Stimulated activated CD8-positive, alpha-beta memory T cell treated with anti-CD3 and anti-CD28 coated beads, Interleukin-12 subunit alpha, Interleukin-12 subunit beta, amount 100 ng/mL, for 1 hour (primary cell): ENCODE measurements at regions not wholly inside any gene's neighbourhood (a gene's known extent, or its start where the extent isn't known, plus 50 kb on each side); places are given as distances from the start of the nearest gene placed in this dataset.

Experiments used
- DNase-seq: peaks from one replicate; pipeline ENCODE4 v3.0.0-alpha.2; 2020; ENCODE audit warnings: low read depth

- DNase-seq, result no peak
These were observed 201.2 kb upstream of the PIK3C3 start for GRCh38 chr18:41753826-41754225.

- DNase-seq, result no peak
These were observed 202.2 kb upstream of the PIK3C3 start for GRCh38 chr18:41752826-41753225.

GRCh38 chr18:41751652-41752051 is 203.4 kb upstream of the PIK3C3 start:
- no peak for DNase-seq

- no peak for DNase-seq
These were observed 203.9 kb upstream of the PIK3C3 start for GRCh38 chr18:41751161-41751560.

GRCh38 chr18:41747723-41748242 is 207.3 kb upstream of the PIK3C3 start:
- DNase-seq, result no peak

- no peak for DNase-seq
These were observed 209.6 kb upstream of the PIK3C3 start for GRCh38 chr18:41745166-41746049.

GRCh38 chr18:41744421-41745030 is 210.5 kb upstream of the PIK3C3 start:
- no peak for DNase-seq

- DNase-seq, result no peak
These were observed 217.8 kb upstream of the PIK3C3 start for GRCh38 chr18:41737218-41737617.

GRCh38 chr18:41734917-41735316 is 220.1 kb upstream of the PIK3C3 start:
- DNase-seq, result no peak

GRCh38 chr18:41732356-41732755 is 222.7 kb upstream of the PIK3C3 start:
- no peak for DNase-seq

- no peak for DNase-seq
These were observed 223.2 kb upstream of the PIK3C3 start for GRCh38 chr18:41731884-41732283.

GRCh38 chr18:41724195-41724594 is 230.8 kb upstream of the PIK3C3 start:
- DNase-seq, result no peak

GRCh38 chr18:41721103-41721790 is 233.8 kb upstream of the PIK3C3 start:
- no peak for DNase-seq

GRCh38 chr18:41720226-41720625 is 234.8 kb upstream of the PIK3C3 start:
- no peak for DNase-seq

GRCh38 chr18:41719808-41720207 is 235.2 kb upstream of the PIK3C3 start:
- no peak for DNase-seq

- DNase-seq, result no peak
These were observed 240.2 kb upstream of the PIK3C3 start for GRCh38 chr18:41714872-41715271.

GRCh38 chr18:41713969-41714825 is 240.8 kb upstream of the PIK3C3 start:
- no peak for DNase-seq

- DNase-seq, result no peak
These were observed 248.7 kb upstream of the PIK3C3 start for GRCh38 chr18:41706301-41706700.

- no peak for DNase-seq
These were observed 251.1 kb upstream of the PIK3C3 start for GRCh38 chr18:41703744-41704530.

- no peak for DNase-seq
These were observed 254.6 kb upstream of the PIK3C3 start for GRCh38 chr18:41700416-41700815.

GRCh38 chr18:41695441-41695840 is 259.6 kb upstream of the PIK3C3 start:
- no peak for DNase-seq
